OCI-LY3 (cell line): ENCODE measurements at regions not wholly inside any gene's neighbourhood (a gene's known extent, or its start where the extent isn't known, plus 50 kb on each side); places are given as distances from the start of the nearest gene placed in this dataset.
"Not testable (repeated sequence)": the region's sequence is repeated elsewhere in the genome, so short reads cannot be mapped to it uniquely, and the experiment has no call there.

Source experiments
- H2AFZ ChIP-seq: fragments of 200-600, 300-600 bp; shearing (Covaris generic); 2 replicates; pipeline ENCODE4 v1.6.0; 2014; ENCODE audit warnings: antibody characterized with exemption, low read depth, low read length
- H3K27ac ChIP-seq: fragments of 200-600, 300-600 bp; sonication (generic); 2 replicates; pipeline ENCODE4 v1.5.1; 2014; ENCODE audit warnings: mild to moderate bottlenecking, low read length, moderate library complexity, mixed read lengths
- H3K27me3 ChIP-seq: fragments of 200-600, 300-600 bp; sonication (generic); 2 replicates; pipeline ENCODE4 v1.6.1; 2014; ENCODE audit warnings: low read depth, low read length, mixed read lengths
- H3K36me3 ChIP-seq: fragments of 200-600, 300-600 bp; sonication (generic); replicated peaks from 2 replicates; pipeline ENCODE3; 2014; ENCODE audit warnings: low read depth, low read length, mixed read lengths
- H3K4me1 ChIP-seq: fragments of 300-600, 200-600 bp; sonication (generic); 2 replicates; pipeline ENCODE4 v1.6.1; 2014; ENCODE audit warnings: low read length, mixed read lengths
- H3K4me2 ChIP-seq: fragments of 200-600, 300-600 bp; sonication (generic); 2 replicates; pipeline ENCODE4 v1.6.1; 2014; ENCODE audit warnings: low read length, mixed read lengths
- H3K4me3 ChIP-seq: fragments of 300-600, 200-600 bp; sonication (generic); 2 replicates; pipeline ENCODE4 v1.5.1; 2014; ENCODE audit warnings: antibody characterized with exemption, mild to moderate bottlenecking, low read length, moderate library complexity
- H3K79me2 ChIP-seq: fragments of 300-600, 200-600 bp; shearing (Covaris generic); 2 replicates; pipeline ENCODE4 v1.6.1; 2014; ENCODE audit warnings: mild to moderate bottlenecking, low read length, mixed read lengths
- H3K9ac ChIP-seq: fragments of 300-600, 200-600 bp; shearing (Covaris generic); 2 replicates; pipeline ENCODE4 v1.6.0; 2014; ENCODE audit warnings: mild to moderate bottlenecking, low read length, moderate library complexity
- H3K9me3 ChIP-seq: fragments of 200-600, 300-600 bp; shearing (Covaris generic); 2 replicates; pipeline ENCODE4 v1.6.1; 2014; ENCODE audit warnings: low read length, mixed read lengths; ENCODE audit not compliant: insufficient read depth
- H4K20me1 ChIP-seq: fragments of 200-600, 300-600 bp; sonication (generic); 2 replicates; pipeline ENCODE4 v1.6.1; 2016; ENCODE audit warnings: low read length, mixed read lengths; ENCODE audit not compliant: insufficient read depth
- CTCF ChIP-seq: fragments of 200-600, 300-600 bp; sonication (generic); IDR thresholded peaks from 2 replicates; pipeline ENCODE4 v1.5.1; 2014; ENCODE audit warnings: antibody characterized with exemption, low read length, low read depth
- EZH2phosphoT487 ChIP-seq: fragments of 200-600 bp; shearing (Covaris generic); IDR thresholded peaks from 2 replicates; pipeline ENCODE4 v1.6.1; 2018; ENCODE audit warnings: antibody characterized with exemption, mixed run types, low read depth

DNA sequence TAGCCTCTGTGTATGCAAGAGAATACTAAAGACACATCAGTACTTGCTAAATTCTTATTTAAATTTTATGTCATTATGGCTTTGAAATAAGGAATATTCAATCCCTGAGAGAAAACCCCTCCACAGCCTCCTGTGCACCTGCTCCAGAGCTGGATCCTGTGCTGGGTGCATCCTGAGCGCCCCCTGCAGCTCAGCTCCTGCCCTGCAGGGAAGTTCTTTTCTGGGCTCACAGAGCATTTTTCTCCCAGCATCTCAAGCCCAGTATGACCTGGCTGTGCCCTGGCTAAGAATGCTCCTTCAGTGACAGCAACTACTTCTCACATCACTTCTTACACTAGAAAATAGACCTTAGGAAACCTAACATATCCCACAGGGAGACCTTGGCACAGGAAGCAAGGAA lies 1211.7 kb downstream of the TMEM121 start:
- Histone ChIP-seq H4K20me1 (no peaks in the 10 kb centered on the region), H3K4me1 (no peaks in the 10 kb centered on the region), H3K27ac (no peak overlapping the region), H3K27me3 (no peaks in the 10 kb centered on the region), H3K79me2 (no peaks in the 10 kb centered on the region), H3K36me3 (no peaks in the 10 kb centered on the region), H3K4me2 (no peak overlapping the region), H3K4me3 (no peak overlapping the region), H3K9me3 (no peaks in the 10 kb centered on the region), H3K9ac (no peak overlapping the region), H2AFZ (no peak overlapping the region)
- TF ChIP-seq CTCF: no peak
- no peak for TF ChIP-seq EZH2phosphoT487

DNA sequence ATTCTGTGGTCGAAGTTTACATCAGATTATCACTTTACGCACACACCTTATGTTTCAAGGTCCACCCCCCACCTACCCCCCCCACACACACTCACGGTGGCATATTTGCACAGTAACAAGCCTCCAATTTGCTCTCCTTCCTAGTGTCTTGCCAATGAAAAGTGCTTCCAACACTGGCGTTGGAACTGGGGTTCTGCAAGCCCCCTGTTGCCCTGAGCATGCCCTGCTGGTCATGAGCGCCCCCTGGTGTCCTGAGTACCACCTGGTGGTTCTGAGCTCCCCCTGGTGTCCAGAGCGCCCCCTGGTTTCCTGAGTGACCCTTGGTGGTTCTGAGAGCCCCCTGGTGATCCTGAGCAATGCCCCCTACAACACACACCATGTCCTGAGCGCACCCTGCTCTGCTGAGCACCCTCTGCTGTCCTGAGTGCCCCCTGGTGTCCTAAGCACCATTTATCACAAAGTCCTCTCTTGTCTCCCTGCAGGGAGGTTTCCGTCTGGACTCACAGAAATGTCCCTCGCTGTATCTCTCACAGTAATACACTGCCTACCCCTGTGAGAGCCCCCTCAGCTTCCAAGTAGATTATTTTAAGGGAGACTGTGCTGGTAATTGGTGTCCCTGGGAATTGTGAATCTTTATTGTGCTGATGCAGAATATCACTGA lies 1212.3 kb downstream of the TMEM121 start:
- not testable (repeated sequence) for H3K36me3 ChIP-seq, H3K27ac ChIP-seq, H3K4me3 ChIP-seq, H3K79me2 ChIP-seq, H3K9me3 ChIP-seq, H3K4me2 ChIP-seq, H3K9ac ChIP-seq, H3K27me3 ChIP-seq, H3K4me1 ChIP-seq, H4K20me1 ChIP-seq, H2AFZ ChIP-seq

GRCh38 chr14:106741086-106741827 lies 1214.9 kb downstream of the TMEM121 start:
- not testable (repeated sequence) for H3K79me2 ChIP-seq, H3K27ac ChIP-seq, H3K4me3 ChIP-seq, H3K4me2 ChIP-seq, H3K9ac ChIP-seq, H3K36me3 ChIP-seq, H2AFZ ChIP-seq, H4K20me1 ChIP-seq, H3K9me3 ChIP-seq, H3K4me1 ChIP-seq, H3K27me3 ChIP-seq

- H3K79me2 ChIP-seq, H3K4me1 ChIP-seq: not testable (repeated sequence)
Observed at GRCh38 chr14:106745016-106745767, 1218.8 kb downstream of the TMEM121 start.

GRCh38 chr14:106750089-106750488 lies 1223.7 kb downstream of the TMEM121 start:
- H3K36me3 ChIP-seq, H3K27ac ChIP-seq, H4K20me1 ChIP-seq, H3K9me3 ChIP-seq, H2AFZ ChIP-seq, H3K9ac ChIP-seq, H3K27me3 ChIP-seq, H3K79me2 ChIP-seq, H3K4me2 ChIP-seq, H3K4me1 ChIP-seq, H3K4me3 ChIP-seq: not testable (repeated sequence)

More at GRCh38 chr14:106745016-106745767, 1218.8 kb downstream of the TMEM121 start:
- H3K4me3 ChIP-seq, H2AFZ ChIP-seq, H3K9ac ChIP-seq, H3K27me3 ChIP-seq, H3K4me2 ChIP-seq, H3K27ac ChIP-seq, H4K20me1 ChIP-seq, H3K9me3 ChIP-seq, H3K36me3 ChIP-seq: not testable (repeated sequence)

- H4K20me1 ChIP-seq, H2AFZ ChIP-seq, H3K4me1 ChIP-seq, H3K9me3 ChIP-seq, H3K27ac ChIP-seq, H3K9ac ChIP-seq, H3K4me2 ChIP-seq, H3K36me3 ChIP-seq, H3K4me3 ChIP-seq, H3K27me3 ChIP-seq, H3K79me2 ChIP-seq: not testable (repeated sequence)
Observed at GRCh38 chr14:106753751-106754150, 1227.4 kb downstream of the TMEM121 start.

- H3K9me3 ChIP-seq, H3K27me3 ChIP-seq, H4K20me1 ChIP-seq, H2AFZ ChIP-seq, H3K36me3 ChIP-seq, H3K9ac ChIP-seq, H3K27ac ChIP-seq, H3K4me2 ChIP-seq, H3K4me1 ChIP-seq, H3K4me3 ChIP-seq, H3K79me2 ChIP-seq: not testable (repeated sequence)
Observed at GRCh38 chr14:106757444-106757843, 1231.1 kb downstream of the TMEM121 start.

GRCh38 chr14:106761886-106762816 lies 1235.8 kb downstream of the TMEM121 start:
- H3K27me3 ChIP-seq, H3K9ac ChIP-seq, H3K9me3 ChIP-seq, H3K4me2 ChIP-seq, H4K20me1 ChIP-seq, H3K4me3 ChIP-seq, H2AFZ ChIP-seq, H3K79me2 ChIP-seq, H3K27ac ChIP-seq, H3K36me3 ChIP-seq, H3K4me1 ChIP-seq: not testable (repeated sequence)
